Chondrocyte (in vitro differentiated cells): ENCODE measurements at regions not wholly inside any gene's neighbourhood (a gene's known extent, or its start where the extent isn't known, plus 50 kb on each side); places are given as distances from the start of the nearest gene placed in this dataset.

Experiments
- DNase-seq: peaks from one replicate; pipeline ENCODE4 v3.0.0; 2021; ENCODE audit warnings: mixed read lengths, low spot score
- H3K27ac Mint-ChIP-seq: one replicate; pipeline ENCODE4 v1.8.0; 2021; ENCODE audit warnings: mild to moderate bottlenecking, moderate library complexity, mixed read lengths; ENCODE audit not compliant: unreplicated experiment
- H3K27me3 Mint-ChIP-seq: 2 replicates; pipeline ENCODE4 v1.8.0; 2021; ENCODE audit warnings: low read depth, mixed read lengths
- H3K36me3 Mint-ChIP-seq: 2 replicates; pipeline ENCODE4 v1.8.0; 2021; ENCODE audit warnings: low read depth, mixed read lengths
- H3K4me1 Mint-ChIP-seq: 2 replicates; pipeline ENCODE4 v1.8.0; 2021; ENCODE audit warnings: low read depth, mild to moderate bottlenecking, mixed read lengths
- H3K4me3 Mint-ChIP-seq: one replicate; pipeline ENCODE4 v1.8.0; 2021; ENCODE audit warnings: mild to moderate bottlenecking, moderate library complexity, mixed read lengths; ENCODE audit not compliant: unreplicated experiment
- H3K9me3 Mint-ChIP-seq: 2 replicates; pipeline ENCODE4 v1.8.0; 2021; ENCODE audit warnings: low read depth, mixed read lengths
- TF ChIP-seq, protein P1 (sequence below): fragments of 200-600 bp; sonication (generic); IDR thresholded peaks from 2 replicates; pipeline ENCODE4 v1.5.0; 2021; ENCODE audit warnings: antibody characterized with exemption, mild to moderate bottlenecking, moderate library complexity

DNA sequence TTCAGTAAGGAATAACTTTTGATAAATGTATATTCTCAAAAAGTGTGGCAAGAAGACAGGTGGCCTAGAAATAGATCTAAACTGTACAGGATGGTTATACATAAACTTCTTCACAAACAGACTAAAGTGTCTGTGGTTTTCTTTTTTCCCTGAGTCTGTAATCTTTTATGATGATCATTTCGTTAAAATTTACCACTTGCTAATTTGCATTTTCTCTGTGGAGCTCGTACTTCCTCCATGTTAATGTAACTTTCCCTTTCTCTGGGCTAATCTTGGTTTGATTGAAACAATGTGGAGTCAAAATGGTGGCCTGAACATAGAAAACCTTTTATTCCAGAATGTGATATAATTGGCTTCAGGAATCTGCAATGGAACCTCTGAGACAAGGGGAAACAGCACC lies 166.2 kb downstream of the FTCDNL1 start:
- no peak overlapping the region for H3K27ac Mint-ChIP-seq

DNA sequence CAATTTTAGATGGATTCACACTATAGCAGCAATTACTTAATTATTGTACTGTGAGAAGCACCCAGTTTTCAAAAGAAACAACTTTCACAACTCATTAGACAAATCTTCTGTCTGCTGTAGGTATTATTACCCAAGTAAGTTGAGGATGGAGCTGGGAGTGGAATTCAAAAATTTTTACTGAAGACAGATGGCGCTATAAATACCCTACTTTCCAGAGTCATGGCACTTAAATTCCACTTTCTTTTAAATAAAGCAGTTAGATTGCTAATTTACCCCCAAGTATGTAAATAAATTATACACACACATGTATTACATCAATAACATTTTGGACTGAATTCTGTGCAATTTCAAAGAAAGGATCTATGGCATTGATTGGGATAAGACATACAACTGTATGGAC lies 166.8 kb downstream of the FTCDNL1 start:
- Mint-ChIP-seq H3K27me3 (peaks cover 8% of the 10 kb centered on the region), H3K4me3 (no peak overlapping the region), H3K4me1 (peaks cover 9% of the 10 kb centered on the region), H3K27ac (no peak overlapping the region), H3K9me3 (no peaks in the 10 kb centered on the region), H3K36me3 (no peaks in the 10 kb centered on the region)
- TF ChIP-seq, protein P1, sequence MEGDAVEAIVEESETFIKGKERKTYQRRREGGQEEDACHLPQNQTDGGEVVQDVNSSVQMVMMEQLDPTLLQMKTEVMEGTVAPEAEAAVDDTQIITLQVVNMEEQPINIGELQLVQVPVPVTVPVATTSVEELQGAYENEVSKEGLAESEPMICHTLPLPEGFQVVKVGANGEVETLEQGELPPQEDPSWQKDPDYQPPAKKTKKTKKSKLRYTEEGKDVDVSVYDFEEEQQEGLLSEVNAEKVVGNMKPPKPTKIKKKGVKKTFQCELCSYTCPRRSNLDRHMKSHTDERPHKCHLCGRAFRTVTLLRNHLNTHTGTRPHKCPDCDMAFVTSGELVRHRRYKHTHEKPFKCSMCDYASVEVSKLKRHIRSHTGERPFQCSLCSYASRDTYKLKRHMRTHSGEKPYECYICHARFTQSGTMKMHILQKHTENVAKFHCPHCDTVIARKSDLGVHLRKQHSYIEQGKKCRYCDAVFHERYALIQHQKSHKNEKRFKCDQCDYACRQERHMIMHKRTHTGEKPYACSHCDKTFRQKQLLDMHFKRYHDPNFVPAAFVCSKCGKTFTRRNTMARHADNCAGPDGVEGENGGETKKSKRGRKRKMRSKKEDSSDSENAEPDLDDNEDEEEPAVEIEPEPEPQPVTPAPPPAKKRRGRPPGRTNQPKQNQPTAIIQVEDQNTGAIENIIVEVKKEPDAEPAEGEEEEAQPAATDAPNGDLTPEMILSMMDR = peak; percentile 40
- no peak for DNase-seq

More for the DNA sequence above, 166.2 kb downstream of the FTCDNL1 start:
- DNase-seq = no peak
- peaks cover 9% of the 10 kb centered on the region for H3K4me1 Mint-ChIP-seq
- TF ChIP-seq, protein P1 = no peak
- peaks cover 8% of the 10 kb centered on the region for H3K27me3 Mint-ChIP-seq
- H3K9me3 Mint-ChIP-seq = no peaks in the 10 kb centered on the region
- no peaks in the 10 kb centered on the region for H3K36me3 Mint-ChIP-seq
- H3K4me3 Mint-ChIP-seq = no peak overlapping the region

DNA sequence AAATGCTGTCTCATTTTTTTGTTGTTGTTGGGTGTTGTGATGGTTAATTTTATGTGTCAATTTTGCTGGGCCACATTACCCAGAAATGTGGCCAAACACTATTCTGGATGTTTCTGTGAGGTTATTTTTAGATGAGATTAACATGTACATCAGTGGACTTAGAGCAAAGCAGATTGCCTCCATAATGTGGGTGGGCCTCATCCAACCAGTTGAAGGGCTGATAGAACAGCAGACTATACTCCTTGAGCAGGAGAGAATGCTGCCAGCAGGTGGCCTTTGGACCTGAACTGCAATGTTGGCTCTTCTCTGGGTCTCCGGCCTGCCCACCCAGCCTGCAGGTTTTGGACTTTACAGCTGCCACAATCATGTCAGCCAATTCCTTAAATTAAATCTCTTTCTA lies 169.0 kb downstream of the FTCDNL1 start:
- TF ChIP-seq, protein P1 = no peak
- H3K36me3 Mint-ChIP-seq = no peaks in the 10 kb centered on the region
- peaks cover 9% of the 10 kb centered on the region for H3K4me1 Mint-ChIP-seq
- H3K9me3 Mint-ChIP-seq = no peaks in the 10 kb centered on the region
- H3K27ac Mint-ChIP-seq = no peak overlapping the region
- no peak for DNase-seq
- peaks cover 14% of the 10 kb centered on the region for H3K27me3 Mint-ChIP-seq
- H3K4me3 Mint-ChIP-seq = no peak overlapping the region

DNA sequence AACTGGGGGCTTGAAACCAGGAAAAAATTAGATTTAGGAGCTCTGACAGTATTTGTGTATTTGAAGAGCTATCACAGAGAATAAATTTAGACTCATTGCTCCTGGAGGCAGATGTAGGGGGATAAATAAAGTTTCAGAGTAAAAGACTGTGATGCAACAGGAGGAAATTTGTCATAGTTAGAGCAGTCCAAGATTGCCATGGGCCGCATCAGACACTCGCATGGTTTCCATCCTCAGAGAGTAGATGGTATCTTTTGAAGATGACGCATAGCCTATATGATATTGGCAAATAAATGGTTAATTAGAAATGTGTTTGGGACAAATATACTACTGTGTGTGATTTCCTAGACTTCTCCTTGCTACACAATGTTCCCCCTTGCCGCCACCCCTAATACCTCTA lies 170.5 kb downstream of the FTCDNL1 start:
- TF ChIP-seq, protein P1 = no peak
- Mint-ChIP-seq H3K36me3 (no peaks in the 10 kb centered on the region), H3K4me3 (no peak overlapping the region), H3K9me3 (no peaks in the 10 kb centered on the region), H3K27ac (no peak overlapping the region), H3K4me1 (no peaks in the 10 kb centered on the region), H3K27me3 (peaks cover 15% of the 10 kb centered on the region)
- DNase-seq = no peak

DNA sequence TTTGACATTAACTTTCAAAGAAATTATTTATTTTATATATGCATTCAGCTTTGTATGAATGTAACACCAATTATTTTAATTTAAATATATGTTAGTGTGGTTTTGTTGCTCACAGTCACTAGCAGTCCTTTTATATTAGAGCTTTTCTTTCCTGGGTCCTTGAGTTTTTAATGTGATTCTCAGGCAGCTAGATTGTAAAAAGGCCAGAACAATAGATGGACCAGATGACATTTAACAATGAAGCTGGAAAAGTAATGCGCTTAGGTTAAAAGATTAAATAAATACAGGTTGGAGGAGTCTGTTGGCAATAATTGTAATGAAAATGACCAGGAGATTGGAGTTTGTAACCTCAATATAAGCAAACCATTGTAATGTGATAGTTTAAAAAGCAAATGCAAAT lies 171.1 kb downstream of the FTCDNL1 start:
- no peaks in the 10 kb centered on the region for H3K9me3 Mint-ChIP-seq
- no peaks in the 10 kb centered on the region for H3K4me1 Mint-ChIP-seq
- no peak for DNase-seq
- peaks cover 15% of the 10 kb centered on the region for H3K27me3 Mint-ChIP-seq
- no peak overlapping the region for H3K4me3 Mint-ChIP-seq
- no peaks in the 10 kb centered on the region for H3K36me3 Mint-ChIP-seq
- TF ChIP-seq, protein P1 = no peak
- H3K27ac Mint-ChIP-seq = no peak overlapping the region
